Mucosa of descending colon (tissue), 3 donors: ENCODE measurements at regions not wholly inside any gene's neighbourhood (a gene's known extent, or its start where the extent isn't known, plus 50 kb on each side); places are given as distances from the start of the nearest gene placed in this dataset.

Experiments used
- ATAC-seq: fragments of 200-7000 bp; cut with Tn5 transposase; one replicate; pipeline ENCODE4 v1.9.1; 2020; ENCODE audit warnings: mild to moderate bottlenecking, moderate library complexity
- DNase-seq, 3 donors: peaks; one replicate each; pipeline ENCODE4 v3.0.0-alpha.2; 2020
- H3K36me3 ChIP-seq: fragments of 200-600 bp; one replicate; pipeline ENCODE4 v1.8.0; 2021; ENCODE audit warnings: low read depth, mild to moderate bottlenecking
- H3K4me1 ChIP-seq: fragments of 200-600 bp; one replicate; pipeline ENCODE4 v1.8.0; 2021; ENCODE audit warnings: low read depth, mild to moderate bottlenecking
- H3K4me3 ChIP-seq: fragments of 200-600 bp; one replicate; pipeline ENCODE4 v1.8.0; 2021; ENCODE audit warnings: mild to moderate bottlenecking
- H3K9me3 ChIP-seq: fragments of 200-600 bp; one replicate; pipeline ENCODE4 v1.8.0; 2021; ENCODE audit warnings: mild to moderate bottlenecking
- intact Hi-C, 2 donors: fragments of 100-400 bp; cut with DNase I in 1 of 2; cut with micrococcal nuclease in 1 of 2; formaldehyde crosslinking; loops; one replicate each; pipeline versions ENCODE4 v1.11.0 to v1.11.1; 2022; cut with DNase I, micrococcal nuclease
- TF ChIP-seq, protein P1 (sequence below): fragments of 200-600 bp; IDR thresholded peaks from one replicate; pipeline ENCODE4 v1.8.0; 2022; ENCODE audit warnings: antibody characterized with exemption, mild to moderate bottlenecking
- donor health status: DM: no; HTN: no; CAD: no; lungs with moderate emphysema.
- donor health status: DM: no; HTN: no; CAD: no.
- donor health status: DM: no; HTN: yes; CAD: no.

DNA sequence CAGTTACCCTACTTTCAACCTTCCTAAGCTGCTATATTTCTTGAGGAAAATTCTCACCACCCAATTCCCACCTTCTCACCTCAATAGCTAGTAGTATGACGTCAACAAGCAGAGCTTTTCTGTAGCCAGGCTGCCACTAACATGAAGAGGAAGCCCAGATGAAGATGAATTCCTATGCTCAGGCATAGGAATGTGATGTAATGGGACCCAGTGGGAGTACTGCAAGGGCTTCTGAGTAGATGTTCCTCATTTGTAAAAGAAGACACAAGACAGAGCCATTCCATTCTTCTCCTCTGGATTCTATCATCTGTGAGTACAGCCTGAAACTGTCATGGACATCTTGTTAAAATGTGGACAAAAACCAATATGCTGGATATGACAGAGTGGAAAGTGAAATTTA lies 81.6 kb upstream of the KLF3 start:
- H3K36me3 ChIP-seq: no peaks in the 10 kb centered on the region
- H3K4me1 ChIP-seq: peaks cover 4% of the 10 kb centered on the region
- no peak overlapping the region for H3K4me3 ChIP-seq
- intact Hi-C loops: no loop called here
- ATAC-seq: no peak
- DNase-seq: no peak
- no peaks in the 10 kb centered on the region for H3K9me3 ChIP-seq
- TF ChIP-seq, protein P1, sequence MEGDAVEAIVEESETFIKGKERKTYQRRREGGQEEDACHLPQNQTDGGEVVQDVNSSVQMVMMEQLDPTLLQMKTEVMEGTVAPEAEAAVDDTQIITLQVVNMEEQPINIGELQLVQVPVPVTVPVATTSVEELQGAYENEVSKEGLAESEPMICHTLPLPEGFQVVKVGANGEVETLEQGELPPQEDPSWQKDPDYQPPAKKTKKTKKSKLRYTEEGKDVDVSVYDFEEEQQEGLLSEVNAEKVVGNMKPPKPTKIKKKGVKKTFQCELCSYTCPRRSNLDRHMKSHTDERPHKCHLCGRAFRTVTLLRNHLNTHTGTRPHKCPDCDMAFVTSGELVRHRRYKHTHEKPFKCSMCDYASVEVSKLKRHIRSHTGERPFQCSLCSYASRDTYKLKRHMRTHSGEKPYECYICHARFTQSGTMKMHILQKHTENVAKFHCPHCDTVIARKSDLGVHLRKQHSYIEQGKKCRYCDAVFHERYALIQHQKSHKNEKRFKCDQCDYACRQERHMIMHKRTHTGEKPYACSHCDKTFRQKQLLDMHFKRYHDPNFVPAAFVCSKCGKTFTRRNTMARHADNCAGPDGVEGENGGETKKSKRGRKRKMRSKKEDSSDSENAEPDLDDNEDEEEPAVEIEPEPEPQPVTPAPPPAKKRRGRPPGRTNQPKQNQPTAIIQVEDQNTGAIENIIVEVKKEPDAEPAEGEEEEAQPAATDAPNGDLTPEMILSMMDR: no peak

DNA sequence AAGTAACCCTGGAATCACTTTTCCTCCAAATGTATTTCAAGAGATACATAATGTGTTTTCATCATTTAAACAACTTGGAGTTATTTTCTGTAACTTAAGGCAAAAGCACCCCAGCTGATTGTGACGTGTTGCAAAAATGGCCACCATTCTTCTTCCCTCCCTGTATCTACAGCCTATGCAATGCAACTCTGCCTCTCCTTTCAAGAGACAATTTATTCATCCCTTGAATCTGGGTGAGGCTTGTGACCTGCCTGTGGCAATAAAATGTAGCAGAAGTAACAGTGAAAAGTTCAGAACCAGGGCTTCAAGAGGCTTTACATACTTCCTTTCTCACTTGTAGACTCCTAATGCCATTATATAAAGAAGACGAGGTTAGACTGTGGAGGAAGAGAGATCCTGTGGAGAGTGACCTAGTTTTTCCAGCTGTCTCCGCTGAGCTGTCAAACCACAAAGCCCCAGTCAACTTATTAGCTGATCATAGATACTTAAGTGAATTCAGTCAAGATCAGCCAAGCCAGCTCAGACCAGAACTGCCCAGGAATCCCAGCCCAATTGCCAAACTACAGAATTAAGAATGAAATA lies 81.0 kb upstream of the KLF3 start:
- TF ChIP-seq, protein P1: no peak
- intact Hi-C loops: no loop called here
- Histone ChIP-seq H3K4me1 (peaks cover 4% of the 10 kb centered on the region), H3K9me3 (no peaks in the 10 kb centered on the region), H3K4me3 (no peak overlapping the region), H3K36me3 (no peaks in the 10 kb centered on the region)
- no peak for DNase-seq
- ATAC-seq: no peak

- intact Hi-C loops: no loop called here
- H3K4me1 ChIP-seq: peaks cover 4% of the 10 kb centered on the region
- TF ChIP-seq, protein P1: no peak
- no peaks in the 10 kb centered on the region for H3K9me3 ChIP-seq
- no peak overlapping the region for H3K4me3 ChIP-seq
- no peaks in the 10 kb centered on the region for H3K36me3 ChIP-seq
- ATAC-seq: no peak
- no peak for DNase-seq
These were observed 78.1 kb upstream of the KLF3 start for GRCh38 chr4:38585871-38586270.

- Histone ChIP-seq H3K4me1 (peaks cover 4% of the 10 kb centered on the region), H3K9me3 (no peaks in the 10 kb centered on the region), H3K36me3 (no peaks in the 10 kb centered on the region), H3K4me3 (no peak overlapping the region)
- intact Hi-C loops: no loop called here
- no peak for DNase-seq
- TF ChIP-seq, protein P1: no peak
- no peak for ATAC-seq
These were observed 76.9 kb upstream of the KLF3 start for GRCh38 chr4:38587106-38587505.

GRCh38 chr4:38590046-38590445 lies 74.0 kb upstream of the KLF3 start:
- no peaks in the 10 kb centered on the region for H3K9me3 ChIP-seq
- intact Hi-C loops: no loop called here
- no peak for ATAC-seq
- TF ChIP-seq, protein P1: no peak
- H3K4me3 ChIP-seq: no peak overlapping the region
- no peaks in the 10 kb centered on the region for H3K4me1 ChIP-seq
- no peak for DNase-seq
- no peaks in the 10 kb centered on the region for H3K36me3 ChIP-seq
